ENCODE measurements at regions not wholly inside any gene's neighbourhood (a gene's known extent, or its start where the extent isn't known, plus 50 kb on each side); places are given as distances from the start of the nearest gene placed in this dataset.

DNA sequence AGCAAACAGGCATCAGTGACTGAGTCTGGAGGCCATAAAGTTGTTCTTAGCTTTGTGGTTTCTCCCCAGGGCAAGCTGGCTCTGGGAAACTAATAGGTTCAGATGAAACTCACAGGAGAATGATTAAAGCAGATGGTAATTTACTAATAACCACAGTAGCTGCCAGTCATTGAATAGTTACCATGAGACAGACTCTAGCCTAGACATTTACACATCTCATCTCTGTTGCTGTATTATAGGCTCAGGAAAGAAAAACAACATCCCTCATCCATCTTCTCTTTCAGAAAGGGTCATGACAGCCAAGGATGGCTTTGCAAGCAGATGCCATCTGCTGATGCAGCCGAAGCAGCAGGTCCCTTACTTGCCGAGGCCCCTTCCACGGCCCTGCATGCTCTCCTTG is 314.0 kb upstream of the ID2 start:
- no peaks in the 10 kb centered on the region for H3K4me1 ChIP-seq (replicated peaks in 1 of 2)
- no peak overlapping the region for H3K4me3 ChIP-seq
- WGBS, 4 donors, result 88 to 94% (median 92%) methylated on average over 3 of the region's 3 CpGs
- no peak overlapping the region for H3K27ac ChIP-seq
- no peaks in the 10 kb centered on the region for H3K27me3 ChIP-seq
- H3K36me3 ChIP-seq (replicated peaks in 1 of 2), result no peaks in the 10 kb centered on the region
- intact Hi-C loops (cut with DNase I), result no loop called here
- H3K9me3 ChIP-seq (replicated peaks in 1 of 3), result no peaks in the 10 kb centered on the region
- no peak for TF ChIP-seq POLR2A (IDR thresholded peaks at IDR 0.05)
- TF ChIP-seq, protein P1, sequence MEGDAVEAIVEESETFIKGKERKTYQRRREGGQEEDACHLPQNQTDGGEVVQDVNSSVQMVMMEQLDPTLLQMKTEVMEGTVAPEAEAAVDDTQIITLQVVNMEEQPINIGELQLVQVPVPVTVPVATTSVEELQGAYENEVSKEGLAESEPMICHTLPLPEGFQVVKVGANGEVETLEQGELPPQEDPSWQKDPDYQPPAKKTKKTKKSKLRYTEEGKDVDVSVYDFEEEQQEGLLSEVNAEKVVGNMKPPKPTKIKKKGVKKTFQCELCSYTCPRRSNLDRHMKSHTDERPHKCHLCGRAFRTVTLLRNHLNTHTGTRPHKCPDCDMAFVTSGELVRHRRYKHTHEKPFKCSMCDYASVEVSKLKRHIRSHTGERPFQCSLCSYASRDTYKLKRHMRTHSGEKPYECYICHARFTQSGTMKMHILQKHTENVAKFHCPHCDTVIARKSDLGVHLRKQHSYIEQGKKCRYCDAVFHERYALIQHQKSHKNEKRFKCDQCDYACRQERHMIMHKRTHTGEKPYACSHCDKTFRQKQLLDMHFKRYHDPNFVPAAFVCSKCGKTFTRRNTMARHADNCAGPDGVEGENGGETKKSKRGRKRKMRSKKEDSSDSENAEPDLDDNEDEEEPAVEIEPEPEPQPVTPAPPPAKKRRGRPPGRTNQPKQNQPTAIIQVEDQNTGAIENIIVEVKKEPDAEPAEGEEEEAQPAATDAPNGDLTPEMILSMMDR (IDR thresholded peaks at IDR 0.05), result no peak
- DNase-seq, result no peak

GRCh38 chr2:8368463-8368862 is 313.4 kb upstream of the ID2 start:
- WGBS, 4 donors, result 90 to 100% (median 95%) methylated on average over 3 to 6 of the region's 6 CpGs

DNA sequence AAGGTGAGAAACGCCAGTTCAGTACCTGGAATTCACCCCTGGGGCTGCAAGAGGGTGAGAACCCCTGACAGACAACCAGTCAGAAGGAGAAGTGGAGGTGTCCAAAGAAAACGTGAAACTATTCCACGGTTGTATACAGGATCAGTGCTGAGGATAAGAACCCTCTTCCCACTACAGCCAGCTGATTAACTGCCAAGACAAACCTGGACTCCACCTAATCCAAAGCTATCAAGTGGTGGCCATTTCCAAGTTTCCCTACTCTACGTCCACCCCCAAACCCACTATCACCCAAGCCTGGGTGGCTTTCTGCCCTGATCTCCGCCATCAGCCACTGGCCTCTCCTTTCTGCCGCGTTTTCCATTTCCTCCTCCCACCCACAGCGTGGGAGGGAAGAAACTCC is 312.3 kb upstream of the ID2 start:
- H3K4me1 ChIP-seq (replicated peaks in 1 of 2), result no peaks in the 10 kb centered on the region
- TF ChIP-seq, protein P1 (IDR thresholded peaks at IDR 0.05), result no peak
- TF ChIP-seq POLR2A (IDR thresholded peaks at IDR 0.05), result no peak
- H3K9me3 ChIP-seq (replicated peaks in 1 of 3), result no peaks in the 10 kb centered on the region
- H3K36me3 ChIP-seq (replicated peaks in 1 of 2), result no peaks in the 10 kb centered on the region
- H3K4me3 ChIP-seq, result no peak overlapping the region
- no peaks in the 10 kb centered on the region for H3K27me3 ChIP-seq
- H3K27ac ChIP-seq, result no peak overlapping the region
- 89 to 95% (median 91%) methylated on average over 8 of the region's 8 CpGs for WGBS, 4 donors
- intact Hi-C loops (cut with DNase I), result no loop called here
- no peak for DNase-seq

More at GRCh38 chr2:8368463-8368862, 313.4 kb upstream of the ID2 start:
- DNase-seq, result no peak
- no peaks in the 10 kb centered on the region for H3K36me3 ChIP-seq (replicated peaks in 1 of 2)
- no peak overlapping the region for H3K27ac ChIP-seq
- intact Hi-C loops (cut with DNase I), result no loop called here
- no peaks in the 10 kb centered on the region for H3K4me1 ChIP-seq (replicated peaks in 1 of 2)
- no peak for TF ChIP-seq POLR2A (IDR thresholded peaks at IDR 0.05)
- TF ChIP-seq, protein P1 (IDR thresholded peaks at IDR 0.05), result no peak
- no peaks in the 10 kb centered on the region for H3K9me3 ChIP-seq (replicated peaks in 1 of 3)
- H3K4me3 ChIP-seq, result no peak overlapping the region
- H3K27me3 ChIP-seq, result no peaks in the 10 kb centered on the region

DNA sequence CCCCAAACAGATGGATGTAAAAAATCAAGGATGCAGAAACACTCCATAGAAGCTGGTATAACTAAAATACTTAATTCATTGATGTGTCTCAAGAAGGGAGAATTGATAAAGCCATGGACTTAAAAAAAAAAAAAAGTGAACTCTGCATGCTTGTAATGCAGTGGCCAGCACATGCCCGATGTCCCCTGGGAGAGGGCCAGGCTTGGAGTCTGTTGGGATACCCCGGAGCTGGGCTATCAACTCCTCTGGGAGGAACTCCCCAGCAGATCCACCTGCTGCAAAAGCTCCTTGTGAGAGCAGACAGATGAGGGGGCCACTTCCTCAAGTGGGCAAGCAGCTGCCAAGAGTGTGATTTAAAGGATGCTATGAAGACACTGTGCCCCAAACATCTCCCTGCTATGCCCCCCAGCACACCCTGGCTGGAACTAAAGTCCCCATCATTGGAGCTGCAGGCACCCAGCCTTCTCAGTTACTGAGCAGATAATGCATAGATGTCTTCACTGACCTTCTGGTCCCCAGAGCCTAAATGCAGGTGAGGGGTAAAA is 311.5 kb upstream of the ID2 start:
- Histone ChIP-seq H3K9me3 (replicated peaks in 1 of 3) (no peaks in the 10 kb centered on the region), H3K36me3 (replicated peaks in 1 of 2) (no peaks in the 10 kb centered on the region), H3K27ac (no peak overlapping the region), H3K27me3 (no peaks in the 10 kb centered on the region), H3K4me3 (no peak overlapping the region), H3K4me1 (replicated peaks in 1 of 2) (no peaks in the 10 kb centered on the region)
- WGBS, 4 donors, result 39 to 50% (median 45%) methylated on average over 2 of the region's 2 CpGs
- intact Hi-C loops (cut with DNase I), result no loop called here
- TF ChIP-seq, protein P1 (IDR thresholded peaks at IDR 0.05), result no peak
- no peak for TF ChIP-seq POLR2A (IDR thresholded peaks at IDR 0.05)
- DNase-seq, result no peak

Measured in adrenal gland (tissue), 9 donors.